Activated CD4-positive, alpha-beta T cell treated with anti-CD3 and anti-CD28 coated beads for 36 hours (primary cell): ENCODE measurements at regions not wholly inside any gene's neighbourhood (a gene's known extent, or its start where the extent isn't known, plus 50 kb on each side); places are given as distances from the start of the nearest gene placed in this dataset.

Source experiments
- ATAC-seq: fragments of 200-7000 bp; cut with Tn5 transposase; one replicate; pipeline ENCODE4 v1.10.0; 2021; ENCODE audit warnings: mild to moderate bottlenecking, moderate library complexity
- CTCF ChIA-PET: fragments of 350-600 bp; sonication (Branson Sonifier 250); formaldehyde crosslinking; loops from one replicate; lab custom pipeline; 2021; ENCODE audit warnings: antibody characterized with exemption; lab: Charles Lee
- POLR2A ChIA-PET: fragments of 350-600 bp; sonication (Branson Sonifier 250); formaldehyde crosslinking; loops from one replicate; lab custom pipeline; 2021; ENCODE audit warnings: antibody characterized with exemption, inconsistent platforms; lab: Charles Lee
- DNase-seq: peaks from one replicate; pipeline ENCODE4 v3.0.0-alpha.2; 2020
- H3K27ac Mint-ChIP-seq: one replicate; pipeline ENCODE4 v1.8.0; 2021; ENCODE audit warnings: mixed read lengths
- H3K27me3 Mint-ChIP-seq: one replicate; pipeline ENCODE4 v1.8.0; 2021; ENCODE audit warnings: mixed read lengths
- H3K36me3 Mint-ChIP-seq: one replicate; pipeline ENCODE4 v1.8.0; 2021; ENCODE audit warnings: low read depth, mixed read lengths
- H3K4me1 Mint-ChIP-seq: one replicate; pipeline ENCODE4 v1.8.0; 2021; ENCODE audit warnings: mixed read lengths
- H3K4me3 Mint-ChIP-seq: one replicate; pipeline ENCODE4 v1.8.0; 2021; ENCODE audit warnings: mild to moderate bottlenecking, moderate library complexity, mixed read lengths
- H3K9me3 Mint-ChIP-seq: one replicate; pipeline ENCODE4 v1.8.0; 2021; ENCODE audit warnings: low read depth, mixed read lengths
- intact Hi-C, 2 experiments: fragments of 100-400 bp; cut with DNase I in 1 of 2; cut with micrococcal nuclease in 1 of 2; formaldehyde crosslinking; loops; one replicate each; pipeline versions ENCODE4 v1.14.2 to v1.15.1; 2022 to 2024; cut with DNase I, micrococcal nuclease

- H3K36me3 Mint-ChIP-seq: no peaks in the 10 kb centered on the region
- H3K4me3 Mint-ChIP-seq: no peak overlapping the region
- DNase-seq: no peak
- peaks cover 13% of the 10 kb centered on the region for H3K9me3 Mint-ChIP-seq
- H3K27ac Mint-ChIP-seq: no peak overlapping the region
- H3K27me3 Mint-ChIP-seq: no peaks in the 10 kb centered on the region
- H3K4me1 Mint-ChIP-seq: no peaks in the 10 kb centered on the region
- intact Hi-C loops: no loop called here
- CTCF ChIA-PET: no interaction called here
- POLR2A ChIA-PET: no interaction called here
- no peak for ATAC-seq
Observed at GRCh38 chr3:117165176-117165575, 455.6 kb downstream of the TUSC7 start.

GRCh38 chr3:117165601-117166051 lies 456.0 kb downstream of the TUSC7 start:
- ChIA-PET CTCF (no interaction called here), POLR2A (no interaction called here)
- no peak overlapping the region for H3K4me3 Mint-ChIP-seq
- intact Hi-C loops: no loop called here
- no peak overlapping the region for H3K27ac Mint-ChIP-seq
- DNase-seq (no peak), ATAC-seq (no peak)
- H3K36me3 Mint-ChIP-seq: no peaks in the 10 kb centered on the region
- no peaks in the 10 kb centered on the region for H3K27me3 Mint-ChIP-seq
- H3K4me1 Mint-ChIP-seq: no peaks in the 10 kb centered on the region
- H3K9me3 Mint-ChIP-seq: peaks cover 13% of the 10 kb centered on the region

GRCh38 chr3:117168896-117169295 lies 459.3 kb downstream of the TUSC7 start:
- CTCF ChIA-PET: no interaction called here
- intact Hi-C loops: no loop called here
- POLR2A ChIA-PET: no interaction called here
- Mint-ChIP-seq H3K4me1 (no peaks in the 10 kb centered on the region), H3K9me3 (peaks cover 13% of the 10 kb centered on the region), H3K36me3 (no peaks in the 10 kb centered on the region), H3K4me3 (no peak overlapping the region), H3K27me3 (no peaks in the 10 kb centered on the region), H3K27ac (no peak overlapping the region)
- no peak for ATAC-seq
- DNase-seq: no peak

- H3K36me3 Mint-ChIP-seq: no peaks in the 10 kb centered on the region
- H3K27me3 Mint-ChIP-seq: no peaks in the 10 kb centered on the region
- peaks cover 12% of the 10 kb centered on the region for H3K9me3 Mint-ChIP-seq
- H3K27ac Mint-ChIP-seq: no peak overlapping the region
- DNase-seq: no peak
- intact Hi-C loops: no loop called here
- ChIA-PET POLR2A (no interaction called here), CTCF (no interaction called here)
- H3K4me3 Mint-ChIP-seq: no peak overlapping the region
- no peaks in the 10 kb centered on the region for H3K4me1 Mint-ChIP-seq
- ATAC-seq: no peak
Observed at GRCh38 chr3:117170094-117170493, 460.5 kb downstream of the TUSC7 start.

- H3K4me1 Mint-ChIP-seq: no peaks in the 10 kb centered on the region
- intact Hi-C loops: no loop called here
- no peak overlapping the region for H3K4me3 Mint-ChIP-seq
- ATAC-seq (no peak), DNase-seq (no peak)
- ChIA-PET CTCF (no interaction called here), POLR2A (no interaction called here)
- no peaks in the 10 kb centered on the region for H3K36me3 Mint-ChIP-seq
- no peak overlapping the region for H3K27ac Mint-ChIP-seq
- no peaks in the 10 kb centered on the region for H3K27me3 Mint-ChIP-seq
- peaks cover 8% of the 10 kb centered on the region for H3K9me3 Mint-ChIP-seq
Observed at GRCh38 chr3:117171124-117171523, 461.5 kb downstream of the TUSC7 start.

GRCh38 chr3:117172426-117172825 lies 462.8 kb downstream of the TUSC7 start:
- ChIA-PET CTCF (no interaction called here), POLR2A (no interaction called here)
- Mint-ChIP-seq H3K27ac (no peak overlapping the region), H3K4me3 (no peak overlapping the region), H3K4me1 (no peaks in the 10 kb centered on the region), H3K27me3 (no peaks in the 10 kb centered on the region), H3K9me3 (peaks cover under 1% of the 10 kb centered on the region), H3K36me3 (no peaks in the 10 kb centered on the region)
- ATAC-seq (no peak), DNase-seq (no peak)
- intact Hi-C loops: no loop called here

- ATAC-seq (no peak), DNase-seq (no peak)
- no peak overlapping the region for H3K4me3 Mint-ChIP-seq
- no peaks in the 10 kb centered on the region for H3K36me3 Mint-ChIP-seq
- H3K9me3 Mint-ChIP-seq: peaks cover 2% of the 10 kb centered on the region
- H3K4me1 Mint-ChIP-seq: no peaks in the 10 kb centered on the region
- no peak overlapping the region for H3K27ac Mint-ChIP-seq
- intact Hi-C loops: no loop called here
- ChIA-PET CTCF (no interaction called here), POLR2A (no interaction called here)
- no peaks in the 10 kb centered on the region for H3K27me3 Mint-ChIP-seq
Observed at GRCh38 chr3:117181222-117181621, 471.6 kb downstream of the TUSC7 start.

GRCh38 chr3:117184574-117184973 lies 475.0 kb downstream of the TUSC7 start:
- ChIA-PET CTCF (no interaction called here), POLR2A (no interaction called here)
- ATAC-seq (no peak), DNase-seq (no peak)
- no peak overlapping the region for H3K4me3 Mint-ChIP-seq
- intact Hi-C loops: no loop called here
- H3K36me3 Mint-ChIP-seq: no peaks in the 10 kb centered on the region
- peaks cover 2% of the 10 kb centered on the region for H3K9me3 Mint-ChIP-seq
- H3K4me1 Mint-ChIP-seq: no peaks in the 10 kb centered on the region
- no peak overlapping the region for H3K27ac Mint-ChIP-seq
- H3K27me3 Mint-ChIP-seq: no peaks in the 10 kb centered on the region

GRCh38 chr3:117191245-117191644 lies 481.7 kb downstream of the TUSC7 start:
- Mint-ChIP-seq H3K36me3 (no peaks in the 10 kb centered on the region), H3K4me3 (no peak overlapping the region), H3K27me3 (no peaks in the 10 kb centered on the region), H3K27ac (no peak overlapping the region), H3K9me3 (no peaks in the 10 kb centered on the region), H3K4me1 (no peaks in the 10 kb centered on the region)
- CTCF ChIA-PET: interaction anchor here (0.7 kb wide), 1 partner anchor 1294 kb away, joined by 3 read pairs; no protein-coding TSS in a partner anchor
- ATAC-seq (no peak), DNase-seq (no peak)
- intact Hi-C loops: no loop called here
- POLR2A ChIA-PET: no interaction called here

GRCh38 chr3:117192888-117193287 lies 483.3 kb downstream of the TUSC7 start:
- ChIA-PET POLR2A (no interaction called here), CTCF (interaction anchor here (1.0 kb wide), 1 partner anchor 53 kb away, joined by 3 read pairs; no protein-coding TSS in a partner anchor)
- no peaks in the 10 kb centered on the region for H3K27me3 Mint-ChIP-seq
- intact Hi-C loops: no loop called here
- H3K36me3 Mint-ChIP-seq: no peaks in the 10 kb centered on the region
- H3K4me1 Mint-ChIP-seq: no peaks in the 10 kb centered on the region
- no peak overlapping the region for H3K4me3 Mint-ChIP-seq
- DNase-seq (no peak), ATAC-seq (no peak)
- H3K27ac Mint-ChIP-seq: no peak overlapping the region
- peaks cover 4% of the 10 kb centered on the region for H3K9me3 Mint-ChIP-seq

- H3K27me3 Mint-ChIP-seq: no peaks in the 10 kb centered on the region
- ATAC-seq: no peak
- peaks cover 4% of the 10 kb centered on the region for H3K9me3 Mint-ChIP-seq
- DNase-seq: no peak
- H3K4me3 Mint-ChIP-seq: no peak overlapping the region
- intact Hi-C loops: no loop called here
- H3K27ac Mint-ChIP-seq: no peak overlapping the region
- ChIA-PET CTCF (interaction anchor here (1.0 kb wide), 1 partner anchor 54 kb away, joined by 3 read pairs; no protein-coding TSS in a partner anchor), POLR2A (no interaction called here)
- H3K4me1 Mint-ChIP-seq: no peaks in the 10 kb centered on the region
- H3K36me3 Mint-ChIP-seq: no peaks in the 10 kb centered on the region
Observed at GRCh38 chr3:117193390-117193789, 483.8 kb downstream of the TUSC7 start.

- no peak for DNase-seq
- POLR2A ChIA-PET: no interaction called here
- H3K4me1 Mint-ChIP-seq: no peaks in the 10 kb centered on the region
- CTCF ChIA-PET: no interaction called here
- intact Hi-C loops: no loop called here
- peaks cover 4% of the 10 kb centered on the region for H3K9me3 Mint-ChIP-seq
- ATAC-seq: no peak
- no peaks in the 10 kb centered on the region for H3K36me3 Mint-ChIP-seq
- no peak overlapping the region for H3K4me3 Mint-ChIP-seq
- no peaks in the 10 kb centered on the region for H3K27me3 Mint-ChIP-seq
- no peak overlapping the region for H3K27ac Mint-ChIP-seq
Observed at GRCh38 chr3:117195034-117195433, 485.5 kb downstream of the TUSC7 start.

GRCh38 chr3:117200962-117201361 lies 491.4 kb downstream of the TUSC7 start:
- intact Hi-C loops: no loop called here
- Mint-ChIP-seq H3K27ac (no peak overlapping the region), H3K27me3 (no peaks in the 10 kb centered on the region), H3K4me1 (no peaks in the 10 kb centered on the region), H3K9me3 (peaks cover 6% of the 10 kb centered on the region), H3K4me3 (no peak overlapping the region), H3K36me3 (no peaks in the 10 kb centered on the region)
- POLR2A ChIA-PET: no interaction called here
- ATAC-seq: no peak
- no peak for DNase-seq
- CTCF ChIA-PET: interaction anchor here (0.6 kb wide), 1 partner anchor 36 kb away, joined by 3 read pairs; no protein-coding TSS in a partner anchor
